NCI-H146 treated with DMSO at 0.1 percent for 48 hours (cell line): ENCODE measurements at regions not wholly inside any gene's neighbourhood (a gene's known extent, or its start where the extent isn't known, plus 50 kb on each side); places are given as distances from the start of the nearest gene placed in this dataset.

Source experiments
- DNase-seq: peaks from one replicate; lab custom pipeline; 2025; ENCODE audit not compliant: unreplicated experiment; lab: John Stamatoyannopoulos, UW

DNA sequence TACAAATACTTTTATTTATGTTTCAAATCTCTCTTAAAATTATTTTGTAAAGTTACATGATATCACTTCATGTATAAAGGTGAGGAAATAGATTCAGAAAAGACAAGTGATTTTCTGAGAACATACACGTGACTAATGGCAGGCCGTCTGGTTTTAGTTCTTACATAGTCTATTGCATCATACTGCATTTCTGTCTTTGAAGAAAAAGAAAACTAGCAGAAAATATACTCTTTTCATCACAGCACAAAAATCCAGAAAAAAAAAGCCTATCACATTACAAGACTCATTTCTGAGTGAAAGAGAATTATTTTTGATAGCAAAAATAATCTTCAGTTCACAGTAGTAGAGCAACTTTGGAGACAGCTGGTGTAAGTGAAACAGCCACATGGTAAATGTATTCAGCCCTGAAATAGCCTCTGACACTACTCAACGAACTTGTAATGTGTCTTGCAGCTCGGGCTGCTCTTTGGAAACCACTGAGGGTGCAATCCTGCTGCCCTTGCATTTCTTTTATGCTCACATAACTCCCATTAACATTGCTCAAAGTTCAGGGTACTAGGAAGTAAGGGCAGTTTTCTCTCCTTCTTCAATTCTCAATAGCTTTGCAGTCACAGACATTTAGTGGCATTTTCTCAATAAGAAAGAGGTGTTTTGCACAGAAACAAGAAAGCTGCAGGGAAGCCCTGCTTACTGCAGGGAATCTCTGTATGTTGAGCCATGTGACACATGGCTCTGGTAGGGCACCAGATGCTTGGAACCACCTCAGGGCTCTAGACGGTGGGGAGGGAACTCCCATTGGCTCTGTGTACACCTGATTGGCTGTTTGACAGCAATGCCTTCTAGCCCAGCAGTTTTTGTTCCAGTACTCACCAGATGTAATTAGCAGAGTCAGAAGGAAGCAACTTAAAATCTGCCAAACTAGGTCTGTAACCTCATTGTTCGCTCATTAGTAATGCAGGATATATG, 845.3 kb upstream of the PTPRD start:
- DNase-seq = peak; percentile 55

DNA sequence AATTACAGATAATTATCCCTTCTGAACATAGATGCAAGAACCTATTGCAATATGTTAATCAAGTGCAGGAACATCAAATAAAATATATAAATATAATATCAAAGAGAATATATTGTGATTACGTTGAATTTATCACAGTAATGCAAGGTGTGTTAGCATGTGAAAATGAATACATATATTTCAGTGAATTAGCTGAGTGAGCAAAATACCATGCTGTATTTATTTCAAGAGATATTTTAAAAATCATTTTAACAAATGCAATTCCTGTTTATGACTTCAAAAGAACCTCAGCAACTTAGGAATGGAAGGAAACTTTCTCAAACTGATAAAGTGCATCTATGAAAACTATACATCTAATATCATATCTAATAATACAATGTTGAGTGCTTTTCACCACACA, 856.9 kb upstream of the PTPRD start:
- DNase-seq = no peak

DNA sequence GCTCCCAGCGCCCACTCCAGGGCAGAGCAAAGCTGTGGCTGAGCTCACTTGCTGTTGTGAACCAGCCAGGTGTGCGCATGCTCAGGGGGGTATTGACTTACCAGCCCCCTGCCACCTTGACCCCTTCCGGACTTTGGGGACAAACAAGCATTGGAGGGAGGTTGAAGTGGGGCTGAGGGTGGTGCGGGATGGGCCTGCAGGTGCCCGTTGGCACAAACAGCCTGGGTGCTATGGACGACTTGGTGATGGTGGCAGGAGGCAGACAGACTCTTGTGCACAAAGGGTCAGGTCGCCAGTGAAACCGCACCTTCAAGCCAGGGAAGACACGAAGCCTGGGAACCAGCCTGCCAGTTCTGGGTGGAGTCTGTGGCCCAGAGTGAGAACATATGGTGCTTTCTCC, 858.5 kb upstream of the PTPRD start:
- DNase-seq = peak; percentile 60

DNA sequence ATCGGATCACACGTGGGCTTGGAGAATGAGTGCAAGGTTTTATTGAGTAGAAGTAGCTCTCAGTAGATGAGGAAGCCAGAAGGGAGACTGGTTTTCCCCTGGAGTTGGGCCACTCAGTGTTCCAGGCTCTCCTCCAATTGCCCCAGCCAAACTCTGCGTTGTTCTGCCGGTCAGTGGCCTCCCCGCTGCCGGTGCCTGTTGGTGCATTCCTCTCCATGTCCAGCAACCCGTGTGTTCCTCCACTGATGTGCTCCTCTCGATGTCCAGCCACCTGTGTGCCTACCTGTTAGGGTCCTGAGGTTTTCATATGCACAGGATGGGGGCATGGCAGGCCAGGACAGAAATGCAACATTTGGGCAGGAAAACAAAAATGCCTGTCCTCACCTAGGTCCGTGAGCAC, 888.0 kb upstream of the PTPRD start:
- DNase-seq = no peak

DNA sequence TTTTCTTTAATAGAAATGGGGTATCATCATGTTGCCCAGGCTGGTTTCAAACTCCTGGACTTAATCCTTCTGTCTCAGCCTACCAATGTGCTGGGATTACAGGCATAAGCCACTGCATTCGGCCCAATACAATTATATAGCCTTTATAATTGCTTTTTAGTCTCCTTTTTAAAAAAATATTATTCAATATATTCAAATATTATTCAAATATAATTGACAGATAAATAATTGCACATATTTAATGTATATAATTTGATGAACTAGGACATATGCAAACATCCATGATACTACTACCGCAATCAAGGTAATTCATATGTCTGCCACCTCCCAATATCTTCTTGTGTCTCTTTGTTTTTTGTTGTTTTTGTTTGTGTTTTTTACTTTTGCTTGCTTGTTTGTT, 894.2 kb upstream of the PTPRD start:
- DNase-seq = no peak

DNA sequence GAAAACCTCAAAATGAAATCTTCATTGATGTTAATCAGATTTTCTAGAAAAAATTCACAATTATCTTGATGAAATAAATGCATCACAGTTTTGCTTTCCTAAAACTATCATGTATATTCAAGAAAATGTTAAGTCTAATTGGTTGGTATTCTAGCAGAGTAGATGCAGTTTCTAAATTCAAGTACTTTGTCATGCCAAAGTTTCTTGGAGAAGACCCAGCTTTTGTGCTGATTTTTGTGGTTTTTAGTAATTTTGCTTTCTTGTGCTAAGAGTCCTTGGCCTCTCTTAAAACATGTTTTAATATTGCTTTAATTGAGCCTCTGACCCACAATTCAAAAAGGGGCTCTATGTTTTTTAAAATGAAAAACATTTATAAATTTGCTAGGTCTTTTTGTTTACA, 924.8 kb upstream of the PTPRD start:
- DNase-seq = no peak

DNA sequence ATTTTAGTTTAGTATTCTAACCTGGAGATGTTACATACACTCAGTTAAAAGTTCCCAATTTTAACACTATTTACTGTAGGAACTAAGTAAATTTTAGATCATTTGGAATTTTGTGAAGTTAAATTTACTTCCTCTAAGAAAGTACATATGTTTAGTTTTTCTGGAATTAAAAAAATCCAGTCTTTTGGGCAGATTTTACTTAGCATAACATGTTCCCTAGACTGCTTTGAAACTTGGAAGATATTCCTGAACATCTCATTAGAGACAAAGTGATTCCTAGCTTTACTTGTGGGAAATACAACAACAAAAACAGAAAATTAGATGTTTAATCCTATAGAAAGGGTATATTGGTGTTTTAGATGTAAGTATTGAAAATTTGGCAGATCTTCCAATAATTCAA, 930.0 kb upstream of the PTPRD start:
- no peak for DNase-seq

DNA sequence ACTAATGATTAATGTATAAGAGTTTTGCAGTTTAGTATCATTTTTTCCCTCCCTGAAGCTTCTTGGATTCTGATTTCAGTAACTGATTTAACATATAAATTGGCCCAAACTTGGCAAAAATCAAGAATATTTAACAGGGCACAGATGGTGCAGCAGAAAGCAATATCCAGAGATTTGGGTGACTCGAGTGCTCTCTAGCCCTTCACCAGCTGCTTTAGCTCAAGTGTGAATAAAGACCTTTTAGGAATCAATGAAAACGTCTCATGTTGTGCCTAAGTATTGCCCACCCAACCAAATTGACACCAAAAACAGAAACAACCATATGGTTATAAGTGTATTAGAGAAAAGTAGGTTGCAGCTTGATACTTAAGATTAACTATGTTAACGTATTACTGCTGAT, 933.4 kb upstream of the PTPRD start:
- DNase-seq = no peak

DNA sequence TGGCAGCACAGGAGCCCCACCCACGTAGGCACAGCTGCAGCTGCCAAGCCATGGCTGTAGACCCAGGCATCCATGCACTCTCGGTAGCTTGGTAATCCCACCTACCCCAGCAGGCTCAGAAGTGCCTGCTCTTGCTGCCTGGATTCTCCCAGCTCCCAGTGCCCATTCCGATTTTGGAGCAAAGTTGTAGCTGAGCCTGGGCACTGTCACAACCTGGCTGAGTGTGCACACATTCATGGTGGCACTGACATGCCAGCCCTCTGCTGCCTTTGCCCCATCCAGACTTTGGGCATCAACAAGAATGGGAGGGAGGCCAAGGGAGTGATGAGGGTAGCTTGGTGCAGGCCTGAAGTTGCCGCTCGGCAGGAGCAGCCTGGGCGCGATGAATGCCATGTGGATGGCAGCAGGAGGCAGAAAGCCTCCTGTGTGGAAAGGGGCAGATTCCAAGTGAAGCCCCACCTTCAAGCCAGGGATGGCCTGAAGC, 936.6 kb upstream of the PTPRD start:
- no peak for DNase-seq

DNA sequence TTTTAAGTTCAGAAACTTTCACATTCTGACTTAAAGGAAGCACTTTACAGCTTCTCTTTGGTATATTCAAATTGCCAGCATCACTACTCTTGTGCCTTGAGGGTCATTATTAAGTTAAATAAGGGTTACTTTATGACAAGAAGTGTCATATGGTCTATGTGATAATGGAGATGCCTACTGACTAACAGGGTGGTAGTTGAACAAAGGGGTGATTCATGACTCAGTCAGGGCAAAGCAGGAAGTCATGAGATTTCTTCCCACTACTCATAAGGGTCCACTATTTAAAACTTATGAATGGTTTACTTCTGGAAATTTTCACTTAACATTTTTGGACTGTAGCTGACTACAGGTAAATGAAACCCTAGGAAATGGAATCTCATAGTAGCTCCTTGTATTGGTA, 938.3 kb upstream of the PTPRD start:
- no peak for DNase-seq

DNA sequence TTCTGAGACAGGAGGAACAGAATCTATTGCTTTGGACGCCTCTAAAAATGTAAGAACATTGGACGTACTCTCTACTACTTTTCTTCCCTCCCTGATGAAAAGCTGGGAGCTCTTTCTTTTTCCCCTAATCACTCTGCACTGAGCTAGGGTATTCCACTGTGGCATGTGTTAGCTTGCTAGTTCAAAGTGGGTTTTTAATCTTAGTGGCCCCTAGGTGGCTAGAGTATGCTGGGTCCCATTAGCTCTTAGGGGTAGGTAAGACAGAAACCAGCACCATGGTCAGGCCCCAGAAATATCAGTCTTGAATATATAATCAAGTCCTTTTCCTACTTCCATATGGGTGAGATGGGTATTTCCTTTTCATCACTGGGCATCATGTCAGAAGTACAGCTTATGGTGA, 945.2 kb upstream of the PTPRD start:
- no peak for DNase-seq

DNA sequence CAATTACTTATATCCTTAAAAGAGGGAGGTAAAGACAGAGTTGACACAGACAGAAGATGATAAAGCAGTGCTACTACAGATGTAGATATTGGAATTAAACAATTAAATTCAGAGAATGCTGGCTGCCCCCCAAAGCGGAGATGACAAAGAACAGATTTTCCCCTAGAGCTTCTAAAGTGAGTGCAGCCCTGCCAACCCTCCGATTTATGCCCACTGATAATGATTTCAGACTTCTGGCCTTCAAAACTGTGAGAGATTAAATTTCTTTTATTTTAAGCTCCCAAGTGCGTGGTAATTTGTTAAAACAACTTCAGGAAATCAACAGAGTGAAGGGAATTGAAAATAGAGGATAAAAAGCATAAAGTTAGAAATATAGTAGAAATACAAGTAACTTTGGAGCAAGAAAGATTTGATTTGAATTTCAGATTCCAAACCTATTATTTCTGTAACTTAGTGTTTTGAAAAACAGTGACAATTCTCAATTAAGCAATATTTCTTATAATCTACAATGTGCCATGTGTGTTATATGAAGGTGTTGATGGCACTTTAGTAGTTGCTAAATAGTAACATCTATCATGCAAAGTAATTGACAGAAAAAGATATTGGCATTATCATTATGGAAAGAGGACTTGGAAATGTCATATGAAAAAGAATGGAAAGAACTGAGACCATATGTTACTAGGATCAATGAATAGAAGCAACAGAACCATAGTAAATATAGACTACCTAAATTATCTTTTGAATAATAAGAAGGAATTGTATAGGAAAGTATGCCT, 946.4 kb upstream of the PTPRD start:
- DNase-seq = no peak

DNA sequence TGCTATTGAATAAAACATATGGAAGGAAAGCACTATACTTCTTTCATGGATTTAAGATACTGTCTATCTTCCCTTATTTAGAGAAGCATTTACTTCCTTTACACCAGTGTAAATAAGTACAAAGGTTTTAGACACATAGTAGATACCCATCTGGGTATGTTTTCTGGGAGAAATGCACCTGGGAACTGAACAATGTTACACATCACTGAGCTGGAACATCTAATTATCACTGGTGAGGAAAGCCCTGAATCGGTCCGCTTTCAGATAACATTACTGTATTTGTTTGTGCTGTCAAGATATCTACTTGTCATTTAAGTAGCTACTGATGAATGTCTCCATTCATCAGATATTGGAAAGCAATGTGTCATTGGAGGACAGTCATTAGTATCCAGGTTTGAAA, 964.7 kb upstream of the PTPRD start:
- DNase-seq = peak; percentile 65

DNA sequence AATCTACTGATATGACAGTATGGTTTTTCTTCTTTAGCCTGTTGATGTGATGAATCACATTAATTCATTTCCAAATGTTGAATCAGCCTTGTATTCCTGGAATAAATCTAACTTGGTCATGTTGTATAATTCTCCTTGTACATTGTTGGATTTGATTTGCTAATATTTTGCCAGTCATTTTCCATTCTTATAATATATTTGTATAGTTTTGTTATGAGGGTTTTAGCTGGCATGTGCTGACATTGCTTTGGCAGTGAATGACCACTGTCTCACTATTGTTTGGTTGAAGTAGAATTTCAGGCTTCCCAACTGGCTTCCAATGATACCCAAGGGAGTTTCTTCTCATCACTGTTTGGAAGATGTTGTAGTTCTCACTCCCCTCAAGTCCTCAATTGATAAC, 983.0 kb upstream of the PTPRD start:
- DNase-seq = no peak

DNA sequence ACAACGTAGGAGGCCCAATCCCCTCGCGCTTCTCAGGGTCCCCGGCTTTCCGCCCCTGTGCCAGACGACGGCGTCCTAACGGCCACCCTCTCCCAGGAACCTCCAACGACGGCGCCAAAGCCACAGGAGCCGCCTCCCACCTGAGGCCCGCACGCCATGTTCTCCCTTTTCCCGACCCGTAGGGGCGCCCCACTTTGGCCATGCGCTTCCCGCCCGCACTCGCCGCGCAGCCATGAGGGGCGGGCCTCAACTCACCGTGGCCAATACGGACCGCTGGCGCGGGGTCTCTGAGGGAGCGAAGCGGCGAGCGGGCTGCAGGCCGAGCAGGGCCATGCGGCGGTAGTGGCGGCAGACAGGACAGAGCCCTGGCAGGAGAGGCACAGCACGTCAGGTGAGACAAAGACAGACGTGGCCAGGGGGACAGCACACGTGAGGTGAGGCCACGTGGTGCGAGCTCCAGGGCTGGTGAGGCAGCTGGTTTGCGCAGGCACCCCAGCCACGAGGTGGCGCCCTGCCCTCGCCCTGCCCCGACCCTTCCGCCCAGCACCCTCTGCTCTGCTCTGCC, 1005.5 kb upstream of the PTPRD start:
- DNase-seq = no peak

DNA sequence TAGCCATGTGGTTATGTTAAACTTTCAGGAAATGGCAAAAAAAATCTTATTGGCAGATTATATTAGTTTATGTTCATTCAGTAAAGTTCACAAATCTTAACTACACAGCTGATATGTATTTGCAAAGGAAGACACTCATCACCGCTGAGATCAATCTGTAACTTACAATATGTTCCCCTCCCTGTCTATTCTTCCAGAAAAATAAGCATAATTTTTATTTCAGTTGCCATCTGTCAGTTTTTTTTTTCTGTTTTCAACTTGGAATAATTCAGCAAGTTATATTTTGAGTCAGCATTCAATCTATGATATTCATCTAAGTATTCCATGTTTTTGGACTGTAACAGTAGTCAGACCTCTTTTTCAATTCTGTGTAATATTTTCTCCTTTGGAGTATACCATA, 1019.9 kb upstream of the PTPRD start:
- DNase-seq = no peak

DNA sequence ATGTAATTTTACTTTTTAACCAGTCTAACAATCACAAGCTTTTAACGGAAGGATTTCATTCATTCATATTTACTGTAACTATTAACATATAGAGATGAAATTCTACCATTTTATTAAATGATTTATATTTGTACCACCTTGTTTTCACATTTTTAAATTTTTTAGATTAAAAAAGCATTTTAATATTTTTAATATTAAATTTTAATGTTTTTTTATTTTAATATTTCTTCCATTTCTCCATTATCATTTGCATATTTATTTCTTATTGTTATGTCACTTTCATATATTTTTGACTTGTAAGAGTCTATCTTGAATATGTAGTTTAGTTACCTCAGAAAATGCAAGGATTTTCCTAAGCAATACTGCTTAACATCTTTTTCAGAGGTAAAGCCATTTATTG, 1034.0 kb upstream of the PTPRD start:
- no peak for DNase-seq

DNA sequence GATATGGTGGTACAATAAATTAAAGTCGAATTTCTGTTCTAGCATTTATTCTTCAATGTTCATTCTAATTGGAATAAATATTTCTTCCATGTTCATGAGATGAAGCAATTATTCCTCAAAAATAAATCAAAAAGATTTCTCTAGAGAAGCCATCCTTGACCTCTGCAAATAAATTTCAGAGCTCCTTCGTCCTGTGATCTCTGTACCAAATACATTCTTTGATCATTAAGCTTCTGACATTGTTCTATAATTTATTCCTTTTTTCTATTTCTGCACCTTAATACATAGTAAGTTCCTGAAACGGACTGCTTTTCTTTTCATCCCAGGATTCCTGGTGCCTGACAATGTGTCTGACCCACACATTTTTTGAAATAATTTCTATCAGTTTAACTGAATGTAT, 1039.3 kb upstream of the TYRP1 start:
- DNase-seq = no peak

DNA sequence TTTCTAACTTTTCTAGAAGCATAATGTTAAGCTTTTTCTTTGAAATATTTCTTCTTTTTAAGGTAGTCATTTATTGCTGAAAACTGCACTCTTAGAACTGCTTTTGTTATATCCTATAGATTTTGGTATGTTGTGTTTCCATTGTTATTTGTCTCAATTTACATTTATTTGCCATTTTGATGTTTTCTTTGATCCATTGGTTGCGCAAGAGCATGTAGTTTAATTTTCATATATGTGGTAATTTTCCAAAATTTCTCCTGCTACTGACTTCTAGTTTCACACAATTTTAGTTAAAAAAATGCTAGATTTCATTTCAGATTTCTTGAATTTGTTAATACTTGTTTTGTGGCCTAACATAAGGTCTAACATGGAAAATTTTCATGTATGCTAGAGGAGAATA, 1029.3 kb upstream of the TYRP1 start:
- DNase-seq = no peak

DNA sequence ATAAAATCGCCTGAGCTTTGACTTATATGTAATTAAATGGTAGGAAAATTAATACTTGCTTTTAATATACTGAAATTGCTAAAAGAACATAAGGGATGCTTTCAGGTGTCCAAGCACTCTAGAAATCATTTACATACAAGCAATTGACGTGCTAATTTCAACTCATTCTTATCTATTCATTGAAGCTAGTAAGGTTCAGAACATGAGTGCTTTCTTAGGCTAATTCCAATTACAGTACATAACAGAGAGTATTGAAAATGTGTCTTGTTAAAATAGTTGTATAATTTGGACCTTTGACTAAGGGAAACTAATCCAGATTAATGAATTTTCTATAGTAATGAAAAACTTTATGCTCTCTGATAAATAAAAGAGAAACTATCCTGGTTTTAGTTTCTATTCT, 1016.4 kb upstream of the TYRP1 start:
- DNase-seq = no peak

DNA sequence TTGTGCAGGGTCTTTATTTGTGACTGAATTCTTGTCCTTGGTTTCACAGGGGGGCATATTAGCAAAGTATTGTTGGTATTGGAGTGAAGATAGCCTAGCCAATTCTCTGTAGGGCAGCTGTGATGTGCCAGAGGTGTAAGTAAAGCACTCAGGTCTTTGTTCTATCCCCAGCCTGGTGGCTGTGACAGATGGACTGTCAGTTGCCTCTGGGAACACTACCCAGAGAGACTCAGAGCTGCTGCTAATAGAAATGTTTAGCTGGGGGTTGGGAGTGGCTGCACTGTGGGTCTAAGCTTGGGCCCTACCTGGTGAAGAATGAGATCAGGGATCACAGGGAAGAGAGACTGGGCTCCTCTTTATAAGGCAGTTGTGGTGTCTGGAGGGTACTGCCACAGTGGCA, 1006.5 kb upstream of the TYRP1 start:
- no peak for DNase-seq

DNA sequence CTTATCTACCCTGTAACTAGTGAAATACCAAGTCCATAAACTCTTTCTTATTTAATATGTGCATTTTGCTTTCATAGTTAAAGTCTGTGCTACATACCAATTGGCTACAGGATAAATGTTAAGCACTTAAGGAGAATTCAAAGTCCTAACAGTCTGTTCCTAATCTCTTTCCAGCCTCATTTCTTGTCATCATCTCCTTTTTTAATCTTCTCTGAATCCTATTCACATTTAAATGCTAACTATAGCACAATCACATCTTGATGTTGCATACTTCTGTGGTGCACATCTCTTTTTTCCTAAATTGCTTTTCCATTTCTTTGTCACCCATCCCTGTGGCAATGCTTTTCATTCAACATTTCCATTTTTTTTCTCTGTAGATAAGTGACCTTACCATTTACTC, 996.1 kb upstream of the TYRP1 start:
- no peak for DNase-seq
